K562 (cell line): ENCODE measurements at regions not wholly inside any gene's neighbourhood (a gene's known extent, or its start where the extent isn't known, plus 50 kb on each side); places are given as distances from the start of the nearest gene placed in this dataset.

Experiments used
- ATAC-seq: fragments of 200-7000 bp; cut with Tn5 transposase; 3 replicates; pipeline ENCODE4 v1.9.1; 2020; ENCODE audit warnings: moderate library complexity
- BruUV-seq: library from RNA; stranded (reverse); fragments of 400-500 nt; replicated peaks from 2 replicates; lab custom pipeline; 2021; lab: Mats Ljungman, UMichigan
- CTCF ChIA-PET: fragments of 300-600 bp; formaldehyde crosslinking; extraction: SDS; loops from one replicate; lab custom pipeline; 2021; ENCODE audit warnings: low intra/inter-chr PET ratio; lab: Yijun Ruan, JAX
- POLR2A ChIA-PET: fragments of 300-600, 350-650 bp; sonication (Branson Sonifier 250); formaldehyde crosslinking; extraction: SDS; loops from one replicate; lab custom pipeline; 2021; ENCODE audit warnings: antibody characterized with exemption, inconsistent platforms; lab: Yijun Ruan, JAX
- DNase-seq, 4 experiments: peaks; one replicate each; pipeline versions ENCODE4 v3.0.0 to v3.0.0-alpha.2; 2011 to 2018; ENCODE audit warnings: low spot score in 3 of 4, mixed read lengths in 3 of 4; ENCODE audit errors: extremely low read depth in 1 of 4
- FAIRE-seq: peaks from 2 replicates; lab custom pipeline; 2011; peaks lifted over from hg19 to GRCh38; lab: Jason Lieb, UNC
- H2AFZ ChIP-seq: 2 replicates; pipeline ENCODE4 v1.6.0; 2011; ENCODE audit warnings: low read depth, low read length, control low read depth, inconsistent platforms
- H3K27ac ChIP-seq: fragments of 200-600 bp; 3 replicates; pipeline ENCODE4 v1.8.0; 2011; ENCODE audit warnings: low read depth, mild to moderate bottlenecking, control low read depth, inconsistent platforms, low read length, moderate library complexity, mixed read lengths; ENCODE audit errors: extremely low read depth
- H3K27me3 ChIP-seq, 2 experiments: fragments of 300-600 bp in 1 of 2; 2 replicates in 1 of 2; 3 replicates in 1 of 2; pipeline versions ENCODE4 v1.6.0 to v1.8.0; 2011; ENCODE audit warnings: inconsistent platforms in 2 of 2, low read length in 2 of 2, mild to moderate bottlenecking in 1 of 2, mixed read lengths in 1 of 2, moderate library complexity in 1 of 2; ENCODE audit not compliant: control insufficient read depth in 2 of 2, insufficient read depth in 2 of 2
- H3K36me3 ChIP-seq: fragments of 300-600 bp; 3 replicates; pipeline ENCODE4 v1.8.0; 2011; ENCODE audit warnings: mild to moderate bottlenecking, low read length, inconsistent platforms; ENCODE audit not compliant: control insufficient read depth, insufficient read depth
- H3K4me1 ChIP-seq, 2 experiments: fragments of 200-600 bp in 1 of 2; replicated peaks in 1 of 2; 2 replicates in 1 of 2; 3 replicates in 1 of 2; pipeline versions ENCODE4 v1.5.1 to v1.8.0; 2011; ENCODE audit warnings: inconsistent platforms in 2 of 2, low read length in 2 of 2, mild to moderate bottlenecking in 1 of 2, mixed read lengths in 1 of 2, moderate library complexity in 1 of 2; ENCODE audit not compliant: control insufficient read depth in 2 of 2, insufficient read depth in 2 of 2
- H3K4me2 ChIP-seq: 2 replicates; pipeline ENCODE4 v1.6.1; 2011; ENCODE audit warnings: low read length, control low read depth, inconsistent platforms, mixed read lengths; ENCODE audit not compliant: insufficient read depth
- H3K4me3 ChIP-seq: fragments of 200-600 bp; sonication (generic), shearing (Covaris generic); 2 replicates; pipeline ENCODE4 v1.5.1; 2016; ENCODE audit warnings: control low read depth, inconsistent platforms
- H3K79me2 ChIP-seq: fragments of 200-600 bp; 3 replicates; pipeline ENCODE4 v1.8.0; 2011; ENCODE audit warnings: low read length, inconsistent platforms; ENCODE audit not compliant: control insufficient read depth, insufficient read depth
- H3K9ac ChIP-seq, 2 experiments: 2 replicates each; pipeline versions ENCODE4 v1.6.0 to v1.6.1; 2011; ENCODE audit warnings: low read depth in 2 of 2, low read length in 2 of 2, control low read depth in 1 of 2, inconsistent platforms in 1 of 2, mild to moderate bottlenecking in 1 of 2, mixed read lengths in 1 of 2; ENCODE audit not compliant: insufficient read depth in 1 of 2
- H3K9me1 ChIP-seq: one replicate; pipeline ENCODE4 v1.6.0; 2011; ENCODE audit warnings: inconsistent platforms, mild to moderate bottlenecking, low read length, moderate library complexity; ENCODE audit not compliant: control insufficient read depth, insufficient read depth
- H3K9me3 ChIP-seq: replicated peaks from 2 replicates; pipeline ENCODE4 v1.5.1; 2011; ENCODE audit warnings: low read depth, low read length, inconsistent platforms; ENCODE audit not compliant: control insufficient read depth, insufficient read depth
- H4K20me1 ChIP-seq: replicated peaks from 2 replicates; pipeline ENCODE4 v1.6.1; 2011; ENCODE audit warnings: low read length, inconsistent platforms, mixed read lengths; ENCODE audit not compliant: control insufficient read depth, insufficient read depth
- ETV5 ChIP-seq: sonication (generic); formaldehyde crosslinking; IDR thresholded peaks from 2 replicates; pipeline ENCODE4 v1.4.0; 2020; ENCODE audit warnings: low read depth, mild to moderate bottlenecking, missing genetic modification reagents
- LCOR ChIP-seq: sonication (generic); formaldehyde crosslinking; IDR thresholded peaks from 2 replicates; pipeline ENCODE4 v1.8.0; 2022; ENCODE audit warnings: mild to moderate bottlenecking, missing genetic modification reagents
- MTF1 ChIP-seq: fragments of 250-450 bp; sonication (Bioruptor Pico); IDR thresholded peaks from 2 replicates; pipeline ENCODE4 v1.9.0; 2021; ENCODE audit warnings: moderate library complexity, mild to moderate bottlenecking, inconsistent platforms, borderline replicate concordance
- VEZF1 ChIP-seq: fragments of 200-800 bp; sonication (Bioruptor generic); IDR thresholded peaks from 2 replicates; pipeline ENCODE4 v1.6.1; 2017; ENCODE audit warnings: missing genetic modification characterization, missing compliant biosample characterization
- ZBTB40 ChIP-seq, 2 experiments: fragments of 450-650 bp in 1 of 2; sonication (generic) in 1 of 2; formaldehyde crosslinking in 1 of 2; IDR thresholded peaks; 2 replicates each; pipeline versions ENCODE4 v1.7.1 to v1.9.0; 2016 to 2022; ENCODE audit warnings: inconsistent platforms in 1 of 2, mild to moderate bottlenecking in 1 of 2, missing genetic modification reagents in 1 of 2
- WGBS: fragments of 100-300 bp; shearing (Covaris generic); methylation state at CpG from one replicate; pipeline ENCODE4 v1.1.6; 2016; ENCODE audit warnings: low coverage, mixed read lengths; ENCODE audit not compliant: insufficient coverage; ENCODE audit errors: missing lambda C conversion rate; 5-methylcytosine and 5-hydroxymethylcytosine counted together
- in situ Hi-C: fragments of 300-500 bp; cut with MboI; formaldehyde crosslinking; loops from 4 replicates; pipeline ENCODE4 v1.15.0; 2018; ENCODE audit warnings: inconsistent platforms, mixed read lengths
- intact Hi-C: fragments of 100-400 bp; cut with micrococcal nuclease; formaldehyde crosslinking; loops from 2 replicates; pipeline ENCODE4 v1.14.2; 2022

DNA sequence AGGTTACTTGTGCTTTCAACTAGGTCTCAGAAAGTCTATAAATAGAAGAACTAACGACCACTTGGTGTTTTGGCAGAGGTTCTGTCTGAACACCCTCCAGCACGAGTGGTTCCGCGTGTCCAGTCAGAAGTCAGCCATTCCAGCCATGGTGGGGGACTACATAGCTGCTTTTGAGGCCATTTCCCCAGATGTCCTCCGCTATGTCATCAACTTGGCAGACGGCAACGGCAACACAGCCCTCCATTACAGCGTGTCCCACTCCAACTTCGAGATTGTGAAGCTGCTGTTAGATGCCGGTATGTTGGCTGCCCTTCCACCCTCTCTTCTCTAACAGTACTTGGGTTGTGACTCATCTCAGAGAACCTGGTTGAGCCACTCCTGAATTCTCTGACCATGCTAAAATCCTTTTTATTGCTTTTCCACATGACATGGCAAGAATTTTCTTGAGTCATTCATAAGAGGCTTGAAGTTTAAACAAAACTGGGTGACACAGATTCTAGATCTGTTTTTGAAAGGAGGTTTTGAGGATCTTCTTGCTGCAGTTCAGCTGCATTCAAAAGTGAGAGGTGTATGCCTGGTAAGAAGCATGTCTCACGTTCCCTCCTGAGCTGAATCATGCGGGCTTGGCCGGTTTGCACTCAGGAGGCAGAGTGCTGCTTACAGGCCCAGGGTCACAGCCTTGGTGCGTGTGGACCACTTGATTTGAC lies 103.1 kb upstream of the DMRT1 start:
- ATAC-seq (no peak), FAIRE-seq (no peak), DNase-seq (no peak)
- CTCF ChIA-PET: no interaction called here
- Histone ChIP-seq H3K79me2 (no peaks in the 10 kb centered on the region), H3K4me2 (no peak overlapping the region), H3K9me3 (no peaks in the 10 kb centered on the region), H3K9me1 (no peaks in the 10 kb centered on the region), H4K20me1 (no peaks in the 10 kb centered on the region), H3K27ac (no peak overlapping the region), H3K9ac (no peak overlapping the region), H3K4me3 (no peak overlapping the region), H2AFZ (no peak overlapping the region), H3K4me1 (no peaks in the 10 kb centered on the region), H3K27me3 (peaks cover 0 to 15% of the 10 kb centered on the region in 2 experiments; a peak in 3 of 5 replicates), H3K36me3 (no peaks in the 10 kb centered on the region)
- WGBS: under 1% methylated on average over 13 of the region's 14 CpGs
- in situ Hi-C loops (no loop called here), intact Hi-C loops (no loop called here)
- POLR2A ChIA-PET: no interaction called here
- no TSS peak for BruUV-seq
- TF ChIP-seq VEZF1 (CRISPR knock-in tag) (no peak), LCOR (CRISPR knock-in tag) (no peak), MTF1 (CRISPR knock-in tag) (no peak), ZBTB40 (IDR thresholded peaks at IDR 0.05) (no peak), ZBTB40 (CRISPR knock-in tag; IDR thresholded peaks at IDR 0.05) (no peak), ETV5 (CRISPR knock-in tag) (no peak)
